Central memory CD8-positive, alpha-beta T cell (primary cell): ENCODE measurements at regions not wholly inside any gene's neighbourhood (a gene's known extent, or its start where the extent isn't known, plus 50 kb on each side); places are given as distances from the start of the nearest gene placed in this dataset.
A peak's percentile ranks its signal among the peaks of the same experiment; 100 is the strongest.

Experiments
- ATAC-seq: fragments of 150-1000 bp; cut with Tn5 transposase; replicated peaks from 2 replicates; pipeline ENCODE4 v1.10.0; 2022; ENCODE audit warnings: mild to moderate bottlenecking, moderate FRiP score, moderate number of reproducible peaks; ENCODE audit not compliant: poor library complexity, severe bottlenecking; ENCODE audit errors: extremely low read depth
- DNase-seq, 2 donors: peaks; one replicate each; pipeline ENCODE4 v3.0.0; 2021; ENCODE audit warnings: low spot score in 2 of 2
- H3K27ac Mint-ChIP-seq: one replicate; pipeline ENCODE4 v1.8.0; 2022; ENCODE audit warnings: low read depth, mild to moderate bottlenecking, moderate library complexity, mixed read lengths
- H3K27me3 Mint-ChIP-seq: one replicate; pipeline ENCODE4 v1.8.0; 2022; ENCODE audit warnings: mixed read lengths
- H3K36me3 Mint-ChIP-seq: one replicate; pipeline ENCODE4 v1.8.0; 2022; ENCODE audit warnings: mild to moderate bottlenecking, moderate library complexity, mixed read lengths; ENCODE audit not compliant: insufficient read depth
- H3K4me1 Mint-ChIP-seq: one replicate; pipeline ENCODE4 v1.8.0; 2022; ENCODE audit warnings: mixed read lengths
- H3K4me3 Mint-ChIP-seq: one replicate; pipeline ENCODE4 v1.8.0; 2022; ENCODE audit warnings: mild to moderate bottlenecking, moderate library complexity, mixed read lengths
- H3K9me3 Mint-ChIP-seq: one replicate; pipeline ENCODE4 v1.8.0; 2022; ENCODE audit warnings: mixed read lengths

DNA sequence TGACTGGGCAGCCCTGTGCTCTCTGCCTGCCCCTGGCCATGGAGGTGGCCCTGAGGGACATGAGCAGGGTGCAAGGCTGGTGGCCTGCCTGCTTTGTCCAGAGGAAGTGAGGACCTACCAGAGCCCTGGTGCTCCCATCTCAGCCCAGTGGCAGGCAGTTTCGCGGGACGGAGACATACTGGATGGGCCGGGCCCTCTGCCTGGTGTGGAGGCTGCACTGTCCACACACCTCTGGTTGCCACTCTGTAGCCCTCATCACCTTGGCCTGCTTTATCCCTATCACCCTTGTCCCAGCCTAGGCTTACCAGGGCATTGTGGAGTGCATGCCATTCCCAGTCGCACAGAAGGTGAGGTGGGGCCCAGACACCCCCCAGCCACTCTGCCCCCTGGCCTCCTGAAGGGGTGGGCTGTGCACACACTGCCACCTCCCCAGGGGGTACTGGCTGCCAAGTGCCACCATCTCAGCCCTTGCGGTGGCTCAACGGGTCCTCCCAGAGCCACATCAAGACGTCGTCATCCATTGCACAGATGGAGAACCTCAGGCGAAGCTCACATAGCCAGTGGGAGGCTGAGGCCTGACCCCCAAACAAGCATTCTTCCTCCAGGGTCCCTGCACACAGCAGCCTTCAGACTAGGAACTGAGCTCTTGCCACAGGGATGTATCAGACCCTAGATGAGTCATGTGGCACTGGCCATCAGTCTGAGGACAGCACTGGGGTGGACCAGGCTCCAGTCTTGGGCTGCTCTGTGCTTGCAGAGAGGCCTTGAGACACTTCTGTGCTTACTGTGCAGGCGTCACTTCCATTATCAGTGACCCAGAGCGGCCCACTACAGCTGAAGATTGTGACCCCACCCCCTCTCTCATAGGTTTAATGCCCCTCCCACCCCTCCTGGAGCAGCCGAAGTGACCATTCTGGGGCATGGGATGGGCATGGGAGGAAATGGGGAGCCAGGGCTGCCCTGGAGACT lies 176.1 kb downstream of the IGLL1 start:
- Mint-ChIP-seq H3K9me3 (no peaks in the 10 kb centered on the region), H3K4me3 (peak overlapping the region; percentile 45), H3K36me3 (no peaks in the 10 kb centered on the region), H3K27ac (no peak overlapping the region), H3K27me3 (peaks cover 7% of the 10 kb centered on the region), H3K4me1 (no peaks in the 10 kb centered on the region)
- no peak for ATAC-seq
- no peak for DNase-seq

DNA sequence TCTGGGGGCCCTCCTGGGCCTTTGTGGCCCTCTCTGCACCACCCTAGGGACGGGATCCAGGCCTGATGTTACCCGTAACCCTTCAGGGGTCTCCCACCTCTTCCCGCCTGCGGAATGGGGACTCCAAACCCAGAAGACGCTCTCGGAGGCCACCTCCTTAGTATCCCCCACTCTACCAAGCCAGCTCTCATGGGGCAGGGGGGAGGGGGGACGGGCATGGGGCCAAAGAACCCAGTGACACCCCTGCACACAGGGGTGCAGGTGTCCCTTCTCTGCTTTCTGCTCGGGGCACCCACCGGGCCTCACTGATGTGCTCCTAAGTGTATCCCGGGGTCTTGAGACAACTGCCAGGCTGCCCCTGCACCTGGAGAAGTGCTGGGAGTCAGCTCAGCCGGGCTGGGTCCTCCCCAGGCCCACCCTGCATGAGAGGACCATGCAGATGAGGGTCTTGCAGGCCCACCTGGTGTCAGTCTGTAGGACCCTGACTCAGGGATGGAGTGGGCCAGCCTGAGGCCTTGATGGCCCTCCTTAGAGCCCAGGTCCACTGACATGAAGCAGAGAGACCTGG lies 176.9 kb downstream of the IGLL1 start:
- Mint-ChIP-seq H3K4me3 (peak overlapping the region; percentile 41), H3K27me3 (peaks cover 7% of the 10 kb centered on the region), H3K36me3 (no peaks in the 10 kb centered on the region), H3K27ac (no peak overlapping the region), H3K4me1 (no peaks in the 10 kb centered on the region), H3K9me3 (no peaks in the 10 kb centered on the region)
- no peak for ATAC-seq
- no peak for DNase-seq

GRCh38 chr22:23402275-23403151 lies 177.6 kb downstream of the IGLL1 start:
- H3K27ac Mint-ChIP-seq = no peak overlapping the region
- H3K36me3 Mint-ChIP-seq = no peaks in the 10 kb centered on the region
- no peaks in the 10 kb centered on the region for H3K9me3 Mint-ChIP-seq
- ATAC-seq = peak; percentile 80
- peak overlapping the region; percentile 41 for H3K4me3 Mint-ChIP-seq
- H3K27me3 Mint-ChIP-seq = peaks cover 7% of the 10 kb centered on the region
- H3K4me1 Mint-ChIP-seq = no peaks in the 10 kb centered on the region
- DNase-seq = peak in 1 of 2 donors; percentile 27

DNA sequence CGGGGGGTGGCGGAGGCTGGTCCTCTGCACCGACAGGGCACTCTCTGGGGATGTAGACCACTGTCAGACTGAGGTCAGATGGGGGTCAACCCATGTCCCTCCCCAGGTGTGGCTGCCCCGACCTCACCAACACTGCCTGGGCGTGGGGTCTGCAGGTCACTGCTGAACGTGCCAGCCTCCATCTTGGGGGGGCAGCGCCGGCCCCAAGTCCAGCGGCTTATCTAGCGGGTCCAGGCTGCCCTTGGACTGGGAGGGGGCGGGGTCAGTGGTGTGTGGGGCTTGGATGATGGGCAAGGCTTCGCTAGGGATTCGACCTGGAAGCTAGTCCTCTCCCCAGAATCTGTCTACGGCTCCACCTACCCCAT lies 178.2 kb downstream of the IGLL1 start:
- Mint-ChIP-seq H3K27ac (no peak overlapping the region), H3K4me3 (no peak overlapping the region), H3K9me3 (no peaks in the 10 kb centered on the region), H3K36me3 (no peaks in the 10 kb centered on the region), H3K27me3 (peaks cover 7% of the 10 kb centered on the region), H3K4me1 (no peaks in the 10 kb centered on the region)
- ATAC-seq (no peak), DNase-seq (no peak)

DNA sequence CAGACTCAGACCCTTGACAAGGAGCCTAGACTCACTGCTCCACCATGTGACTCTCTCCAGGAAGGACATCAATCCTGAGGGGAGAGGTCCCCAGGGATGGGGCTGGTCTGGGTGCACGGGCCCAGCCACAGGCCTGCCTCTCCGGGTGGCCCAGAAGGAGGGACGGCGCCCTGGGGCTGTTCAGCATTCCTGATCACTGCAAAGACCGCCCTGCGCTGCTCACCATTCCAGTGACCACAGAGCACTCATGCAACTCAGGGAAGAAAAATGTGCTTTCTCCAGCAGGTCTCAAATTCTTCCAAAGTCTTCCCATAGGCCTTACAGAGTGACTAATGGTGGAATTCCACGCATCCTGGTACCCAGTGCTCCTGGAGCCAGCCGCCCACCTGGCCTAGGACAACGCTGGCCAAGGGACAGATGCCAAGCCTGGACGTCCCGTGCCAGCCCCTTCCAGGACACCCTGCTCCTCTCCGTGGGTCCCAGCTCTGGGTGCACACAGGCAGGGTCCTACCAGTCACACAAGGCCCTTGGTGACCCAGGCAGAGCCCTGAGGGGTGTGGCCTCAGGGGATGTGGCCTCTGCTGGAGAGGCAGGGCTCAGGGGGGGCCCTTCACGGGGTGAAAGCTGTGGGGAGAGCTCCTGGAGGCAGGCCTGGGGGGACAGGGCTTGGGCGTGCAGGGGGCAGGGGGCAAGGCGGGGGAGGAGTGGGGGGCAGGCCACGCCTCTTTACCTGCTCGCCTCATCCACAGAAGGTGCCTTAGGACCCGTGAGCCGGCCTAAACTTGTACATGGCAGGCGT lies 178.8 kb downstream of the IGLL1 start:
- ATAC-seq = no peak
- Mint-ChIP-seq H3K36me3 (no peaks in the 10 kb centered on the region), H3K4me3 (peak overlapping the region; percentile 9), H3K4me1 (no peaks in the 10 kb centered on the region), H3K9me3 (no peaks in the 10 kb centered on the region), H3K27ac (no peak overlapping the region), H3K27me3 (peaks cover 7% of the 10 kb centered on the region)
- DNase-seq = no peak

GRCh38 chr22:23400286-23400981 lies 179.7 kb downstream of the IGLL1 start:
- Mint-ChIP-seq H3K36me3 (no peaks in the 10 kb centered on the region), H3K9me3 (no peaks in the 10 kb centered on the region), H3K4me3 (peak overlapping the region; percentile 9), H3K4me1 (no peaks in the 10 kb centered on the region), H3K27me3 (peaks cover 7% of the 10 kb centered on the region), H3K27ac (no peak overlapping the region)
- DNase-seq (no peak), ATAC-seq (no peak)

GRCh38 chr22:23399367-23400285 lies 180.5 kb downstream of the IGLL1 start:
- Mint-ChIP-seq H3K4me1 (no peaks in the 10 kb centered on the region), H3K27ac (no peak overlapping the region), H3K9me3 (no peaks in the 10 kb centered on the region), H3K27me3 (peaks cover 7% of the 10 kb centered on the region), H3K4me3 (no peak overlapping the region), H3K36me3 (no peaks in the 10 kb centered on the region)
- no peak for DNase-seq
- ATAC-seq = no peak

- Mint-ChIP-seq H3K27me3 (peaks cover 2% of the 10 kb centered on the region), H3K27ac (no peak overlapping the region), H3K36me3 (no peaks in the 10 kb centered on the region), H3K9me3 (no peaks in the 10 kb centered on the region), H3K4me1 (no peaks in the 10 kb centered on the region), H3K4me3 (no peak overlapping the region)
- DNase-seq (no peak), ATAC-seq (no peak)
These were observed 181.3 kb downstream of the IGLL1 start for GRCh38 chr22:23398701-23399366.

DNA sequence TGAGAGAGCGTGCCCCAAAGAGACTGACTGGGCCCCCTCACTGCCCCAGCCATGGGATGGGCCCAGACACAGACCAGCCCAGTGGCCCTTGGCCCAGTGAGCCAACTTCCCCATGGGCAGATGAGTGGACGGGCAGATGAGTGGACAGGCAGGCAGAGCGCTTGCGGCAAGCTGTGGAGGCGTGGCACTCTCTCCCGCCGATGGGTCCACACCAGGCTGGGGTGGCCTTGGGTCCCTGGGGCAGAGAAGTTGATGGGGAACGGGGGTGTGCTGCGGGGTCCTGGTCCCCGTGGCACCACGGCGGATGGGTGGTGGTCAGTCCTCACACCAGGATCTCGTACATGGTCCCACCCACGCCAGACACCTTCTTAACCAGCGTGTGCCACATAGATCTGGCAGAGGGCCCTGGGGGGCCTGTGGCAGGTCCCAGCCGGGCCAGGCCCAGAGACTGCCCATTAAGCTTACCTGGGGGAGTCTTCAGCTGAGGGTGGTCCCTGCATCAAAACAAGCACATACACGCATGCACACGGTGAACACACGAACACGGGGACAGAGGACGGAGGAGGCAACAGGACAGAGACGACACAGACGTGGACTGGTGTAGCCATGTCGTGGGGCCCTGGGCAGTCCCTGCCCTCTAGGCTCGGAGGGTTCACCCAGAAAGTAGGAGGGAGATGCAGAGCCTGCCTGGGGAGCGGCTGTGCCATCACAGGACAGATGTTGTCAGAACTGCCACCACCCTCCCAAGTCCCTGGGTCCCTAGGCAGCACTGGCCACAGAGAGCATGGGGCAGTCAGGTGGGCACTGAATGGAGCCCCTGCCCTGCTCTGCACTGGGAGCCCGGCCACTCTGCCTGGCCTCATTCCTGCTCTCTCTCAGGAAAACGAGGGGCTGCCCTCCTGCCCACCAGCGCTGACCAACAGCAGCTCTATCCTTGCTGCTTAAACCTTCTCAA lies 182.2 kb downstream of the IGLL1 start:
- H3K4me1 Mint-ChIP-seq = no peaks in the 10 kb centered on the region
- H3K4me3 Mint-ChIP-seq = no peak overlapping the region
- ATAC-seq (no peak), DNase-seq (no peak)
- no peaks in the 10 kb centered on the region for H3K27me3 Mint-ChIP-seq
- no peaks in the 10 kb centered on the region for H3K36me3 Mint-ChIP-seq
- no peak overlapping the region for H3K27ac Mint-ChIP-seq
- no peaks in the 10 kb centered on the region for H3K9me3 Mint-ChIP-seq
